PC-3 (cell line): ENCODE measurements at regions not wholly inside any gene's neighbourhood (a gene's known extent, or its start where the extent isn't known, plus 50 kb on each side); places are given as distances from the start of the nearest gene placed in this dataset.

Source experiments
- ATAC-seq: fragments of 200-7000 bp; cut with Tn5 transposase; 2 replicates; pipeline ENCODE4 v1.9.1; 2020; ENCODE audit warnings: mild to moderate bottlenecking, moderate library complexity
- BruUV-seq: library from RNA; stranded (reverse); fragments of 400-500 nt; replicated peaks from 2 replicates; lab custom pipeline; 2021; lab: Mats Ljungman, UMichigan
- CTCF ChIA-PET: fragments of 300-600 bp; sonication (Branson Sonifier 250); formaldehyde crosslinking; loops from one replicate; lab custom pipeline; 2022; ENCODE audit warnings: antibody characterized with exemption; lab: Charles Lee
- POLR2A ChIA-PET: fragments of 300-600 bp; sonication (Branson Sonifier 250); formaldehyde crosslinking; loops from one replicate; lab custom pipeline; 2022; ENCODE audit warnings: antibody characterized with exemption; ENCODE audit not compliant: unreplicated experiment; lab: Charles Lee
- DNase-seq: peaks from one replicate; pipeline ENCODE4 v3.0.0-alpha.2; 2015
- H2AFZ ChIP-seq: fragments of 300-600 bp; sonication (generic); 2 replicates; pipeline ENCODE4 v1.6.0; 2016; ENCODE audit warnings: antibody characterized with exemption, low read length
- H3F3A ChIP-seq: fragments of 300-600 bp; sonication (generic); one replicate; pipeline ENCODE4 v1.6.0; 2017; ENCODE audit warnings: antibody characterized with exemption, low read length, control low read depth, mild to moderate bottlenecking; ENCODE audit not compliant: unreplicated experiment
- H3K27ac ChIP-seq: fragments of 300-600 bp; sonication (generic); 2 replicates; pipeline ENCODE4 v1.5.1; 2016; ENCODE audit warnings: mild to moderate bottlenecking, low read length
- H3K27me3 ChIP-seq: fragments of 300-600 bp; sonication (generic); 2 replicates; pipeline ENCODE4 v1.6.1; 2016; ENCODE audit warnings: low read length, mixed read lengths
- H3K36me3 ChIP-seq: fragments of 300-600 bp; sonication (generic); 2 replicates; pipeline ENCODE4 v1.6.1; 2016; ENCODE audit warnings: low read depth, mixed run types, low read length, mixed read lengths
- H3K4me1 ChIP-seq: fragments of 300-600 bp; sonication (generic); 2 replicates; pipeline ENCODE4 v1.5.1; 2016; ENCODE audit warnings: low read length; ENCODE audit not compliant: insufficient read depth
- H3K4me2 ChIP-seq: fragments of 300-600 bp; sonication (generic); 2 replicates; pipeline ENCODE4 v1.6.0; 2016; ENCODE audit warnings: low read length
- H3K4me3 ChIP-seq: fragments of 300-600 bp; sonication (generic); 2 replicates; pipeline ENCODE4 v1.5.1; 2016; ENCODE audit warnings: mild to moderate bottlenecking, low read length, mixed read lengths
- H3K79me2 ChIP-seq: fragments of 300-600 bp; sonication (generic); 2 replicates; pipeline ENCODE4 v1.6.1; 2017; ENCODE audit warnings: low read length, mixed read lengths
- H3K9ac ChIP-seq: fragments of 300-600 bp; sonication (generic); 2 replicates; pipeline ENCODE4 v1.6.0; 2016; ENCODE audit warnings: mild to moderate bottlenecking, low read length
- H3K9me2 ChIP-seq: fragments of 300-600 bp; sonication (generic); replicated peaks from 2 replicates; pipeline ENCODE4 v1.6.1; 2016; ENCODE audit warnings: mixed run types, low read length, mixed read lengths
- H3K9me3 ChIP-seq: fragments of 300-600 bp; sonication (generic); 2 replicates; pipeline ENCODE4 v1.6.1; 2016; ENCODE audit warnings: low read length, mixed read lengths
- H4K20me1 ChIP-seq: fragments of 300-600 bp; sonication (generic); 2 replicates; pipeline ENCODE4 v1.6.1; 2016; ENCODE audit warnings: low read length, mixed read lengths
- CTCF ChIP-seq: fragments of 300-600 bp; sonication (generic); conservative IDR thresholded peaks from 2 replicates; pipeline ENCODE4 v1.5.1; 2017; ENCODE audit warnings: antibody characterized with exemption, low read depth, mild to moderate bottlenecking, low read length
- EZH2 ChIP-seq: fragments of 300-600 bp; sonication (generic); IDR thresholded peaks from one replicate; pipeline ENCODE4 v1.6.1; 2017; ENCODE audit warnings: antibody characterized with exemption, mild to moderate bottlenecking, low read length; ENCODE audit not compliant: unreplicated experiment
- EZH2phosphoT487 ChIP-seq: fragments of 300-600 bp; sonication (generic); IDR thresholded peaks from 2 replicates; pipeline ENCODE4 v1.6.1; 2018; ENCODE audit warnings: mild to moderate bottlenecking, antibody characterized with exemption, low read length, borderline replicate concordance
- intact Hi-C: fragments of 100-400 bp; cut with micrococcal nuclease; formaldehyde crosslinking; loops from 2 replicates; pipeline ENCODE4 v1.9.0; 2023

GRCh38 chr5:34447424-34447823 is 208.7 kb upstream of the RAI14 start:
- H3K79me2 ChIP-seq = no peaks in the 10 kb centered on the region
- intact Hi-C loops = no loop called here
- H2AFZ ChIP-seq = no peak overlapping the region
- no peaks in the 10 kb centered on the region for H3K9me3 ChIP-seq
- no peaks in the 10 kb centered on the region for H3F3A ChIP-seq
- POLR2A ChIA-PET = no interaction called here
- no peak overlapping the region for H3K9ac ChIP-seq
- H3K9me2 ChIP-seq = no peaks in the 10 kb centered on the region
- no peak overlapping the region for H3K4me3 ChIP-seq
- H4K20me1 ChIP-seq = no peaks in the 10 kb centered on the region
- peak; percentile 60 for DNase-seq
- CTCF ChIA-PET = no interaction called here
- H3K27me3 ChIP-seq = no peaks in the 10 kb centered on the region
- TF ChIP-seq CTCF (no peak), EZH2 (no peak), EZH2phosphoT487 (no peak)
- ATAC-seq = peak; percentile 61
- 0 out of 2 replicates have a peak overlapping the region, but pooled peaks have one; percentile 22 for H3K4me2 ChIP-seq
- H3K4me1 ChIP-seq = peaks cover 19% of the 10 kb centered on the region
- H3K27ac ChIP-seq = no peak overlapping the region
- BruUV-seq = no TSS peak
- H3K36me3 ChIP-seq = no peaks in the 10 kb centered on the region

GRCh38 chr5:34449639-34450038 is 206.5 kb upstream of the RAI14 start:
- ChIA-PET CTCF (no interaction called here), POLR2A (no interaction called here)
- TF ChIP-seq CTCF (no peak), EZH2phosphoT487 (no peak), EZH2 (no peak)
- no peak for ATAC-seq
- Histone ChIP-seq H4K20me1 (no peaks in the 10 kb centered on the region), H3F3A (no peaks in the 10 kb centered on the region), H3K4me1 (peaks cover 21% of the 10 kb centered on the region), H2AFZ (no peak overlapping the region), H3K27me3 (no peaks in the 10 kb centered on the region), H3K9me3 (no peaks in the 10 kb centered on the region), H3K9me2 (no peaks in the 10 kb centered on the region), H3K27ac (no peak overlapping the region), H3K4me2 (no peak overlapping the region), H3K36me3 (no peaks in the 10 kb centered on the region), H3K9ac (no peak overlapping the region), H3K4me3 (no peak overlapping the region), H3K79me2 (no peaks in the 10 kb centered on the region)
- DNase-seq = no peak
- no TSS peak for BruUV-seq
- intact Hi-C loops = loop anchor here (5.0 kb wide), 1 partner anchor 202 kb away; no protein-coding TSS in a partner anchor

- H3K27me3 ChIP-seq = no peaks in the 10 kb centered on the region
- BruUV-seq = no TSS peak
- no peak overlapping the region for H3K9ac ChIP-seq
- H3K27ac ChIP-seq = no peak overlapping the region
- no peaks in the 10 kb centered on the region for H3F3A ChIP-seq
- H3K79me2 ChIP-seq = no peaks in the 10 kb centered on the region
- ChIA-PET POLR2A (no interaction called here), CTCF (no interaction called here)
- TF ChIP-seq CTCF = no peak
- no peak for TF ChIP-seq EZH2
- no peak for TF ChIP-seq EZH2phosphoT487
- ATAC-seq = no peak
- no peak for DNase-seq
- H3K36me3 ChIP-seq = no peaks in the 10 kb centered on the region
- H2AFZ ChIP-seq = no peak overlapping the region
- intact Hi-C loops = loop anchor here (5.0 kb wide), 1 partner anchor 203 kb away; no protein-coding TSS in a partner anchor
- H3K9me3 ChIP-seq = no peaks in the 10 kb centered on the region
- no peaks in the 10 kb centered on the region for H3K9me2 ChIP-seq
- H3K4me3 ChIP-seq = no peak overlapping the region
- no peak overlapping the region for H3K4me2 ChIP-seq
- H3K4me1 ChIP-seq = peaks cover 21% of the 10 kb centered on the region
- no peaks in the 10 kb centered on the region for H4K20me1 ChIP-seq
Measured at GRCh38 chr5:34450338-34450737, 205.8 kb upstream of the RAI14 start.
